CD4-positive, alpha-beta T cell (primary cell): ENCODE measurements at regions not wholly inside any gene's neighbourhood (a gene's known extent, or its start where the extent isn't known, plus 50 kb on each side); places are given as distances from the start of the nearest gene placed in this dataset.

Source experiments
- ATAC-seq: fragments of 200-7000 bp; cut with Tn5 transposase; one replicate; pipeline ENCODE4 v1.10.0; 2022; ENCODE audit warnings: mild to moderate bottlenecking; ENCODE audit not compliant: poor library complexity
- CTCF ChIA-PET: fragments of 350-600 bp; sonication (Branson Sonifier 250); formaldehyde crosslinking; loops from one replicate; lab custom pipeline; 2021; ENCODE audit warnings: antibody characterized with exemption, inconsistent platforms; lab: Charles Lee
- POLR2A ChIA-PET: fragments of 350-600 bp; sonication (Branson Sonifier 250); formaldehyde crosslinking; loops from one replicate; lab custom pipeline; 2021; ENCODE audit warnings: antibody characterized with exemption, inconsistent platforms; lab: Charles Lee
- DNase-seq, 14 experiments: peaks; one replicate each; pipeline ENCODE4 v3.0.0-alpha.2; 2013 to 2020; ENCODE audit warnings: mixed read lengths in 2 of 14
- H3K27ac ChIP-seq, 2 donors: one replicate each; pipeline versions ENCODE4 v1.5.1 to v1.7.0; 2013; ENCODE audit warnings: low read length in 2 of 2, low read depth in 1 of 2, mild to moderate bottlenecking in 1 of 2
- H3K27me3 ChIP-seq, 2 experiments: 1 replicate in 1 of 2; 2 replicates in 1 of 2; pipeline versions ENCODE4 v1.6.1 to v1.7.0; 2013; ENCODE audit warnings: low read length in 2 of 2, control low read depth in 1 of 2, mild to moderate bottlenecking in 1 of 2, moderate library complexity in 1 of 2; ENCODE audit not compliant: insufficient read depth in 2 of 2, control insufficient read depth in 1 of 2
- H3K36me3 ChIP-seq: one replicate; pipeline ENCODE4 v1.6.1; 2013; ENCODE audit warnings: low read length, control low read depth; ENCODE audit not compliant: insufficient read depth
- H3K4me1 ChIP-seq: one replicate; pipeline ENCODE4 v1.6.1; 2013; ENCODE audit warnings: low read length, control low read depth; ENCODE audit not compliant: insufficient read depth
- H3K4me3 ChIP-seq: one replicate; pipeline ENCODE4 v1.5.1; 2013; ENCODE audit warnings: mild to moderate bottlenecking, low read length, moderate library complexity
- H3K9me3 ChIP-seq, 2 experiments: 1 replicate in 1 of 2; 2 replicates in 1 of 2; pipeline versions ENCODE4 v1.6.1 to v1.7.0; 2013; ENCODE audit warnings: low read length in 2 of 2, mild to moderate bottlenecking in 2 of 2, control low read depth in 1 of 2, moderate library complexity in 1 of 2; ENCODE audit not compliant: control insufficient read depth in 1 of 2, insufficient read depth in 1 of 2
- H3K27ac Mint-ChIP-seq: one replicate; pipeline ENCODE4 v1.8.0; 2020; ENCODE audit warnings: mixed read lengths
- H3K27me3 Mint-ChIP-seq: one replicate; pipeline ENCODE4 v1.8.0; 2021; ENCODE audit warnings: mixed read lengths
- H3K36me3 Mint-ChIP-seq: one replicate; pipeline ENCODE4 v1.8.0; 2021; ENCODE audit warnings: low read depth, mixed read lengths
- H3K4me1 Mint-ChIP-seq: one replicate; pipeline ENCODE4 v1.8.0; 2021; ENCODE audit warnings: low read depth, mixed read lengths
- H3K4me3 Mint-ChIP-seq: one replicate; pipeline ENCODE4 v1.8.0; 2020; ENCODE audit warnings: mild to moderate bottlenecking, mixed read lengths
- H3K9me3 Mint-ChIP-seq: one replicate; pipeline ENCODE4 v1.8.0; 2020; ENCODE audit warnings: mixed read lengths
- CTCF ChIP-seq: fragments of 200-600 bp; IDR thresholded peaks from one replicate; pipeline ENCODE4 v1.8.0; 2022; ENCODE audit warnings: antibody characterized with exemption, mild to moderate bottlenecking
- intact Hi-C, 2 experiments: fragments of 100-400 bp; cut with DNase I in 1 of 2; cut with micrococcal nuclease in 1 of 2; formaldehyde crosslinking; loops; one replicate each; pipeline versions ENCODE4 v1.15.1 to v1.9.0; 2023 to 2025; cut with DNase I, micrococcal nuclease

GRCh38 chr5:142542078-142542477, 143.8 kb downstream of the FGF1 start:
- Histone ChIP-seq H3K27me3 (peaks cover 0 to 6% of the 10 kb centered on the region in 2 experiments), H3K36me3 (no peaks in the 10 kb centered on the region), H3K9me3 (no peaks in the 10 kb centered on the region), H3K4me1 (no peaks in the 10 kb centered on the region), H3K27ac (no peak overlapping the region), H3K4me3 (no peak overlapping the region)
- Mint-ChIP-seq H3K9me3 (no peaks in the 10 kb centered on the region), H3K36me3 (no peaks in the 10 kb centered on the region), H3K27me3 (peaks cover 5% of the 10 kb centered on the region), H3K4me1 (no peaks in the 10 kb centered on the region), H3K4me3 (no peak overlapping the region), H3K27ac (no peak overlapping the region)
- ChIA-PET CTCF (no interaction called here), POLR2A (no interaction called here)
- intact Hi-C loops = no loop called here
- DNase-seq (no peak), ATAC-seq (no peak)
- TF ChIP-seq CTCF = no peak

- intact Hi-C loops = no loop called here
- Mint-ChIP-seq H3K27ac (no peak overlapping the region), H3K4me3 (no peak overlapping the region), H3K4me1 (no peaks in the 10 kb centered on the region), H3K9me3 (no peaks in the 10 kb centered on the region), H3K36me3 (no peaks in the 10 kb centered on the region), H3K27me3 (peaks cover 5% of the 10 kb centered on the region)
- TF ChIP-seq CTCF = no peak
- Histone ChIP-seq H3K4me1 (no peaks in the 10 kb centered on the region), H3K27ac (no peak overlapping the region), H3K36me3 (no peaks in the 10 kb centered on the region), H3K27me3 (peaks cover 0 to 6% of the 10 kb centered on the region in 2 experiments), H3K9me3 (peaks cover 0 to 4% of the 10 kb centered on the region in 2 experiments), H3K4me3 (no peak overlapping the region)
- DNase-seq (no peak), ATAC-seq (no peak)
- POLR2A ChIA-PET = no interaction called here
- CTCF ChIA-PET = no interaction called here
Measured at GRCh38 chr5:142540922-142541422, 144.9 kb downstream of the FGF1 start.

GRCh38 chr5:142539154-142539740, 146.6 kb downstream of the FGF1 start:
- CTCF ChIA-PET = no interaction called here
- Mint-ChIP-seq H3K4me1 (no peaks in the 10 kb centered on the region), H3K36me3 (no peaks in the 10 kb centered on the region)

More at GRCh38 chr5:142539154-142539740, 146.6 kb downstream of the FGF1 start:
- Mint-ChIP-seq H3K9me3 (peaks cover 3% of the 10 kb centered on the region), H3K4me3 (no peak overlapping the region), H3K27ac (no peak overlapping the region), H3K27me3 (peaks cover 5% of the 10 kb centered on the region)
- H3K4me3 ChIP-seq = no peak overlapping the region
- POLR2A ChIA-PET = no interaction called here
- peaks cover 0 to 6% of the 10 kb centered on the region in 2 experiments for H3K27me3 ChIP-seq
- intact Hi-C loops = no loop called here
- H3K9me3 ChIP-seq = peaks cover 0 to 8% of the 10 kb centered on the region in 2 experiments
- H3K27ac ChIP-seq = no peak overlapping the region
- TF ChIP-seq CTCF = no peak
- no peak for ATAC-seq
- no peak for DNase-seq
- no peaks in the 10 kb centered on the region for H3K4me1 ChIP-seq
- no peaks in the 10 kb centered on the region for H3K36me3 ChIP-seq
